CD4-positive, alpha-beta T cell (primary cell): ENCODE measurements at regions not wholly inside any gene's neighbourhood (a gene's known extent, or its start where the extent isn't known, plus 50 kb on each side); places are given as distances from the start of the nearest gene placed in this dataset.

Experiments
- ATAC-seq: fragments of 200-7000 bp; cut with Tn5 transposase; one replicate; pipeline ENCODE4 v1.10.0; 2022; ENCODE audit warnings: mild to moderate bottlenecking; ENCODE audit not compliant: poor library complexity
- CTCF ChIA-PET: fragments of 350-600 bp; sonication (Branson Sonifier 250); formaldehyde crosslinking; loops from one replicate; lab custom pipeline; 2021; ENCODE audit warnings: antibody characterized with exemption, inconsistent platforms; lab: Charles Lee
- POLR2A ChIA-PET: fragments of 350-600 bp; sonication (Branson Sonifier 250); formaldehyde crosslinking; loops from one replicate; lab custom pipeline; 2021; ENCODE audit warnings: antibody characterized with exemption, inconsistent platforms; lab: Charles Lee
- DNase-seq, 14 experiments: peaks; one replicate each; pipeline ENCODE4 v3.0.0-alpha.2; 2013 to 2020; ENCODE audit warnings: mixed read lengths in 2 of 14
- H3K27ac ChIP-seq, 2 donors: one replicate each; pipeline versions ENCODE4 v1.5.1 to v1.7.0; 2013; ENCODE audit warnings: low read length in 2 of 2, low read depth in 1 of 2, mild to moderate bottlenecking in 1 of 2
- H3K27me3 ChIP-seq, 2 experiments: 1 replicate in 1 of 2; 2 replicates in 1 of 2; pipeline versions ENCODE4 v1.6.1 to v1.7.0; 2013; ENCODE audit warnings: low read length in 2 of 2, control low read depth in 1 of 2, mild to moderate bottlenecking in 1 of 2, moderate library complexity in 1 of 2; ENCODE audit not compliant: insufficient read depth in 2 of 2, control insufficient read depth in 1 of 2
- H3K36me3 ChIP-seq: one replicate; pipeline ENCODE4 v1.6.1; 2013; ENCODE audit warnings: low read length, control low read depth; ENCODE audit not compliant: insufficient read depth
- H3K4me1 ChIP-seq: one replicate; pipeline ENCODE4 v1.6.1; 2013; ENCODE audit warnings: low read length, control low read depth; ENCODE audit not compliant: insufficient read depth
- H3K4me3 ChIP-seq: one replicate; pipeline ENCODE4 v1.5.1; 2013; ENCODE audit warnings: mild to moderate bottlenecking, low read length, moderate library complexity
- H3K9me3 ChIP-seq, 2 experiments: 1 replicate in 1 of 2; 2 replicates in 1 of 2; pipeline versions ENCODE4 v1.6.1 to v1.7.0; 2013; ENCODE audit warnings: low read length in 2 of 2, mild to moderate bottlenecking in 2 of 2, control low read depth in 1 of 2, moderate library complexity in 1 of 2; ENCODE audit not compliant: control insufficient read depth in 1 of 2, insufficient read depth in 1 of 2
- H3K27ac Mint-ChIP-seq: one replicate; pipeline ENCODE4 v1.8.0; 2020; ENCODE audit warnings: mixed read lengths
- H3K27me3 Mint-ChIP-seq: one replicate; pipeline ENCODE4 v1.8.0; 2021; ENCODE audit warnings: mixed read lengths
- H3K36me3 Mint-ChIP-seq: one replicate; pipeline ENCODE4 v1.8.0; 2021; ENCODE audit warnings: low read depth, mixed read lengths
- H3K4me1 Mint-ChIP-seq: one replicate; pipeline ENCODE4 v1.8.0; 2021; ENCODE audit warnings: low read depth, mixed read lengths
- H3K4me3 Mint-ChIP-seq: one replicate; pipeline ENCODE4 v1.8.0; 2020; ENCODE audit warnings: mild to moderate bottlenecking, mixed read lengths
- H3K9me3 Mint-ChIP-seq: one replicate; pipeline ENCODE4 v1.8.0; 2020; ENCODE audit warnings: mixed read lengths
- intact Hi-C, 2 experiments: fragments of 100-400 bp; cut with DNase I in 1 of 2; cut with micrococcal nuclease in 1 of 2; formaldehyde crosslinking; loops; one replicate each; pipeline versions ENCODE4 v1.15.1 to v1.9.0; 2023 to 2025; cut with DNase I, micrococcal nuclease
- TF ChIP-seq, protein P1 (sequence below): fragments of 200-600 bp; IDR thresholded peaks from one replicate; pipeline ENCODE4 v1.8.0; 2022; ENCODE audit warnings: antibody characterized with exemption, mild to moderate bottlenecking

- no peak for ATAC-seq
- H3K36me3 Mint-ChIP-seq = no peaks in the 10 kb centered on the region
- H3K27me3 ChIP-seq = no peaks in the 10 kb centered on the region
Measured at GRCh38 chr4:64777286-64777685, 368.0 kb upstream of the TECRL start.

GRCh38 chr4:64776820-64777219, 367.6 kb upstream of the TECRL start:
- Histone ChIP-seq H3K9me3 (no peaks in the 10 kb centered on the region), H3K4me3 (no peak overlapping the region), H3K27ac (no peak overlapping the region), H3K4me1 (no peaks in the 10 kb centered on the region), H3K36me3 (no peaks in the 10 kb centered on the region), H3K27me3 (no peaks in the 10 kb centered on the region)
- Mint-ChIP-seq H3K27me3 (no peaks in the 10 kb centered on the region), H3K36me3 (no peaks in the 10 kb centered on the region), H3K27ac (no peak overlapping the region), H3K9me3 (no peaks in the 10 kb centered on the region), H3K4me3 (no peak overlapping the region), H3K4me1 (no peaks in the 10 kb centered on the region)
- intact Hi-C loops = no loop called here
- POLR2A ChIA-PET = no interaction called here
- TF ChIP-seq, protein P1, sequence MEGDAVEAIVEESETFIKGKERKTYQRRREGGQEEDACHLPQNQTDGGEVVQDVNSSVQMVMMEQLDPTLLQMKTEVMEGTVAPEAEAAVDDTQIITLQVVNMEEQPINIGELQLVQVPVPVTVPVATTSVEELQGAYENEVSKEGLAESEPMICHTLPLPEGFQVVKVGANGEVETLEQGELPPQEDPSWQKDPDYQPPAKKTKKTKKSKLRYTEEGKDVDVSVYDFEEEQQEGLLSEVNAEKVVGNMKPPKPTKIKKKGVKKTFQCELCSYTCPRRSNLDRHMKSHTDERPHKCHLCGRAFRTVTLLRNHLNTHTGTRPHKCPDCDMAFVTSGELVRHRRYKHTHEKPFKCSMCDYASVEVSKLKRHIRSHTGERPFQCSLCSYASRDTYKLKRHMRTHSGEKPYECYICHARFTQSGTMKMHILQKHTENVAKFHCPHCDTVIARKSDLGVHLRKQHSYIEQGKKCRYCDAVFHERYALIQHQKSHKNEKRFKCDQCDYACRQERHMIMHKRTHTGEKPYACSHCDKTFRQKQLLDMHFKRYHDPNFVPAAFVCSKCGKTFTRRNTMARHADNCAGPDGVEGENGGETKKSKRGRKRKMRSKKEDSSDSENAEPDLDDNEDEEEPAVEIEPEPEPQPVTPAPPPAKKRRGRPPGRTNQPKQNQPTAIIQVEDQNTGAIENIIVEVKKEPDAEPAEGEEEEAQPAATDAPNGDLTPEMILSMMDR = no peak
- CTCF ChIA-PET = no interaction called here
- ATAC-seq (no peak), DNase-seq (no peak)

More at GRCh38 chr4:64777286-64777685, 368.0 kb upstream of the TECRL start:
- intact Hi-C loops = no loop called here
- Histone ChIP-seq H3K4me3 (no peak overlapping the region), H3K27ac (no peak overlapping the region), H3K4me1 (no peaks in the 10 kb centered on the region), H3K9me3 (no peaks in the 10 kb centered on the region), H3K36me3 (no peaks in the 10 kb centered on the region)
- no peaks in the 10 kb centered on the region for H3K9me3 Mint-ChIP-seq
- POLR2A ChIA-PET = no interaction called here
- TF ChIP-seq, protein P1 = no peak
- H3K27me3 Mint-ChIP-seq = no peaks in the 10 kb centered on the region
- CTCF ChIA-PET = no interaction called here
- no peak overlapping the region for H3K4me3 Mint-ChIP-seq
- no peak for DNase-seq
- H3K4me1 Mint-ChIP-seq = no peaks in the 10 kb centered on the region
- no peak overlapping the region for H3K27ac Mint-ChIP-seq

DNA sequence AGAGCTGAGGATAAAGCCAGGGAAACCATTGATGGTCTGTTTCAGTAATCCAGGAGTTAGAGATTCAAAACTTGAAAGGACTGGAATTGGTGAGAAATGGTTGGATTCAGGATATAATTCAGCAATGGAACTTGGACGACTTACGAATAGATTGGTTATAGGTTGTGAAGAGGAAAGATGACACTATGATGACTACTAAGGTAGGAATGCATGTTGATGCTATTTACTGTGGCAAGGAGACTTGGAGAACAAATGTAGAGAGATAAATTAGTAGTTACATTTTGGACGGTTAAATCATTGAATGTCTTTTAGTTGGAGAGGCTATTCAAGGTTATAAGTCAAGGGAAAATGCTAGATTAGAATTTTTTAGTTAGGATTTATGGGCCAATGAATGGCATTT, 365.4 kb upstream of the TECRL start:
- Histone ChIP-seq H3K4me3 (no peak overlapping the region), H3K27ac (no peak overlapping the region), H3K36me3 (no peaks in the 10 kb centered on the region), H3K27me3 (no peaks in the 10 kb centered on the region), H3K4me1 (no peaks in the 10 kb centered on the region), H3K9me3 (no peaks in the 10 kb centered on the region)
- ATAC-seq (no peak), DNase-seq (no peak)
- H3K36me3 Mint-ChIP-seq = no peaks in the 10 kb centered on the region
- no peaks in the 10 kb centered on the region for H3K9me3 Mint-ChIP-seq
- intact Hi-C loops = no loop called here
- TF ChIP-seq, protein P1 = no peak
- ChIA-PET POLR2A (no interaction called here), CTCF (no interaction called here)
- H3K4me3 Mint-ChIP-seq = no peak overlapping the region
- H3K27me3 Mint-ChIP-seq = no peaks in the 10 kb centered on the region
- no peaks in the 10 kb centered on the region for H3K4me1 Mint-ChIP-seq
- no peak overlapping the region for H3K27ac Mint-ChIP-seq
